Gastroesophageal sphincter (tissue), 3 donors: ENCODE measurements at regions not wholly inside any gene's neighbourhood (a gene's known extent, or its start where the extent isn't known, plus 50 kb on each side); places are given as distances from the start of the nearest gene placed in this dataset.

Experiments
- EP300 ChIP-seq: sonication (generic); formaldehyde crosslinking; IDR thresholded peaks from one replicate; pipeline ENCODE4 v1.6.1; 2017; ENCODE audit warnings: antibody characterized with exemption, mild to moderate bottlenecking
- TF ChIP-seq, protein P1 (sequence below), 4 experiments: fragments of 200-600 bp in 2 of 4; fragments of 450-650 bp in 2 of 4; sonication (generic) in 1 of 4; IDR thresholded peaks; one replicate each; pipeline ENCODE4 v1.5.1; 2017 to 2019; ENCODE audit warnings: antibody characterized with exemption in 4 of 4, mild to moderate bottlenecking in 2 of 4, moderate library complexity in 2 of 4

DNA sequence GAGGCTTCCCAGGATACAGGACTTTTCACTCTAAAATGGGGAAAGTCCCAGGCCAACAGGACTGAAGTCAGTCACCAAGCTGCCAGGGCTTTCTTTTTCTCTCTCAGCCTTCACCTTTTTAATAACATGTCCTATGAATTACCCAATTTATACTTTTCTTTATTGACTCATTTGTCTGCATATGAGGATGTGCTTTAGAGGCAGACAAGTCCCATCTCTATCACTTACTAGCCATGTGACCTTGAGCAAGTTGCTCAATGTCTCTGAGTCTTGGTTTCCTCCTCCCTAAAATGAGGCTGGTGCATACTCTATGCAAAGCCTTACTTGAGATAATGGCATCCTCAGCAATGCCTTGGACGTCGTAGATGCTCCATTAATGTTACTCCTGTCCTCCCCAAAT lies 98.1 kb upstream of the TMPO start:
- TF ChIP-seq EP300 = no peak
- TF ChIP-seq, protein P1, sequence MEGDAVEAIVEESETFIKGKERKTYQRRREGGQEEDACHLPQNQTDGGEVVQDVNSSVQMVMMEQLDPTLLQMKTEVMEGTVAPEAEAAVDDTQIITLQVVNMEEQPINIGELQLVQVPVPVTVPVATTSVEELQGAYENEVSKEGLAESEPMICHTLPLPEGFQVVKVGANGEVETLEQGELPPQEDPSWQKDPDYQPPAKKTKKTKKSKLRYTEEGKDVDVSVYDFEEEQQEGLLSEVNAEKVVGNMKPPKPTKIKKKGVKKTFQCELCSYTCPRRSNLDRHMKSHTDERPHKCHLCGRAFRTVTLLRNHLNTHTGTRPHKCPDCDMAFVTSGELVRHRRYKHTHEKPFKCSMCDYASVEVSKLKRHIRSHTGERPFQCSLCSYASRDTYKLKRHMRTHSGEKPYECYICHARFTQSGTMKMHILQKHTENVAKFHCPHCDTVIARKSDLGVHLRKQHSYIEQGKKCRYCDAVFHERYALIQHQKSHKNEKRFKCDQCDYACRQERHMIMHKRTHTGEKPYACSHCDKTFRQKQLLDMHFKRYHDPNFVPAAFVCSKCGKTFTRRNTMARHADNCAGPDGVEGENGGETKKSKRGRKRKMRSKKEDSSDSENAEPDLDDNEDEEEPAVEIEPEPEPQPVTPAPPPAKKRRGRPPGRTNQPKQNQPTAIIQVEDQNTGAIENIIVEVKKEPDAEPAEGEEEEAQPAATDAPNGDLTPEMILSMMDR (IDR thresholded peaks at IDR 0.05) = no peak
